ENCODE measurements at regions not wholly inside any gene's neighbourhood (a gene's known extent, or its start where the extent isn't known, plus 50 kb on each side); places are given as distances from the start of the nearest gene placed in this dataset.
"Not testable (repeated sequence)": the region's sequence is repeated elsewhere in the genome, so short reads cannot be mapped to it uniquely, and the experiment has no call there.

DNA sequence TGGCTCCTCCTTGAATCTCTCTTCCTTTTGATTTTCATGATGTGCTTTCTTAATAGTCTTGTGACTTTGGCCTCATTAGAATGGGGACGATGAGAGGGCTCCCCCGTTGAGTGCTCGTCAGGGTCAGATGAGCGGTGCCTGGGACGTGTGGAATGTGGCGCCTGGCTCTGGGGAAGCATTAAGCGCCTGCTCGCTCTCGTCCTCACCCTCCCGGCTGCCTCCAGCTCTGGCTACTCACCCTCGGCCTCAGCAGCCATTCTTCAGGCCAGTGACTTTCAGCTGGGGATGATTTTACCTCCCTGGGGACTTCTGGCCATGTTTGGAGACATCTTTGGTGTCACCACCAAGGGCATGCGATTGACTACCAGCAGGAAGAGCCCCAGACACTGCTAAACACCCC is 69.7 kb downstream of the RPS6KA4 start:
- no peaks in the 10 kb centered on the region for H4K20me1 ChIP-seq (ENCODE audit: insufficient read depth, low read depth, low read length)
- DNase-seq, result no peak
- H3K4me3 ChIP-seq (ENCODE audit: low read length), result no peak overlapping the region
- H3K9ac ChIP-seq (ENCODE audit: low read length), result no peak overlapping the region
- no peak overlapping the region for H3K27ac ChIP-seq (ENCODE audit: low read length)
- H3K9me2 ChIP-seq (replicated peaks; ENCODE audit: insufficient read depth, low read length), result no peaks in the 10 kb centered on the region
- H2AFZ ChIP-seq (ENCODE audit: low read length), result no peak overlapping the region
- no peaks in the 10 kb centered on the region for H3K36me3 ChIP-seq (ENCODE audit: insufficient read depth, low read length)
- H3K79me2 ChIP-seq (ENCODE audit: low read length), result no peaks in the 10 kb centered on the region
- H3K4me2 ChIP-seq (ENCODE audit: low read depth, low read length, poor library complexity, severe bottlenecking), result no peak overlapping the region
- no peaks in the 10 kb centered on the region for H3K9me3 ChIP-seq (ENCODE audit: low read length)
- H3K27me3 ChIP-seq (ENCODE audit: low read length), result no peaks in the 10 kb centered on the region
- no peaks in the 10 kb centered on the region for H3K4me1 ChIP-seq (ENCODE audit: low read length)

- H3K4me2 ChIP-seq (ENCODE audit: low read depth, low read length, poor library complexity, severe bottlenecking), result no peak overlapping the region
- H3K9me2 ChIP-seq (replicated peaks; ENCODE audit: insufficient read depth, low read length), result no peaks in the 10 kb centered on the region
- DNase-seq, result no peak
- H3K27me3 ChIP-seq (ENCODE audit: low read length), result no peaks in the 10 kb centered on the region
- H3K4me3 ChIP-seq (ENCODE audit: low read length), result no peak overlapping the region
- no peak overlapping the region for H3K27ac ChIP-seq (ENCODE audit: low read length)
- no peaks in the 10 kb centered on the region for H3K9me3 ChIP-seq (ENCODE audit: low read length)
- no peaks in the 10 kb centered on the region for H4K20me1 ChIP-seq (ENCODE audit: insufficient read depth, low read depth, low read length)
- no peak overlapping the region for H2AFZ ChIP-seq (ENCODE audit: low read length)
- H3K9ac ChIP-seq (ENCODE audit: low read length), result no peak overlapping the region
- no peaks in the 10 kb centered on the region for H3K36me3 ChIP-seq (ENCODE audit: insufficient read depth, low read length)
- no peaks in the 10 kb centered on the region for H3K79me2 ChIP-seq (ENCODE audit: low read length)
- H3K4me1 ChIP-seq (ENCODE audit: low read length), result no peaks in the 10 kb centered on the region
These were observed 71.0 kb downstream of the RPS6KA4 start for GRCh38 chr11:64429970-64430369.

DNA sequence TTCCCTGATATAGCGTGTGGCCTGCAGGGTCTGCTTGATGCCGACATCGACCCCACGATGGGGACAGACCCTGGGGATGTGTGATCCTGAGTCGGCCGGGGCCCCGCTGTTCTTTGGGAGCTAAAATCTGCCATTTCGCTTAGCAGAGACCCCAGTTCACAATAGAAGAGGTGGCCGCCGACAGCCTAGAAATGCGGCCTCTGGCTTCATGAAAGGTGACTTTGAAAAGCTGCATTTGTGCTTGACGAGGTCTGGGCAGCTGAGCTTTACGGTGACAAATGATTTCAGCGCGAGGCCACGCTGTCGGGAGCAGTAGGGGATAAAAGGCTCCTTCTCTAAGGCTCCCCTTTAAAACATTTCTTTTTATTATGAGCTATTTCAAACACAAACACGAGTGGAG is 71.7 kb downstream of the RPS6KA4 start:
- H3K9me2 ChIP-seq (replicated peaks; ENCODE audit: insufficient read depth, low read length), result no peaks in the 10 kb centered on the region
- H3K4me3 ChIP-seq (ENCODE audit: low read length), result no peak overlapping the region
- H3K79me2 ChIP-seq (ENCODE audit: low read length), result no peaks in the 10 kb centered on the region
- no peaks in the 10 kb centered on the region for H3K4me1 ChIP-seq (ENCODE audit: low read length)
- no peaks in the 10 kb centered on the region for H3K9me3 ChIP-seq (ENCODE audit: low read length)
- H4K20me1 ChIP-seq (ENCODE audit: insufficient read depth, low read depth, low read length), result no peaks in the 10 kb centered on the region
- DNase-seq, result no peak
- no peaks in the 10 kb centered on the region for H3K27me3 ChIP-seq (ENCODE audit: low read length)
- H3K36me3 ChIP-seq (ENCODE audit: insufficient read depth, low read length), result no peaks in the 10 kb centered on the region
- no peak overlapping the region for H2AFZ ChIP-seq (ENCODE audit: low read length)
- H3K4me2 ChIP-seq (ENCODE audit: low read depth, low read length, poor library complexity, severe bottlenecking), result no peak overlapping the region
- no peak overlapping the region for H3K9ac ChIP-seq (ENCODE audit: low read length)
- H3K27ac ChIP-seq (ENCODE audit: low read length), result no peak overlapping the region

DNA sequence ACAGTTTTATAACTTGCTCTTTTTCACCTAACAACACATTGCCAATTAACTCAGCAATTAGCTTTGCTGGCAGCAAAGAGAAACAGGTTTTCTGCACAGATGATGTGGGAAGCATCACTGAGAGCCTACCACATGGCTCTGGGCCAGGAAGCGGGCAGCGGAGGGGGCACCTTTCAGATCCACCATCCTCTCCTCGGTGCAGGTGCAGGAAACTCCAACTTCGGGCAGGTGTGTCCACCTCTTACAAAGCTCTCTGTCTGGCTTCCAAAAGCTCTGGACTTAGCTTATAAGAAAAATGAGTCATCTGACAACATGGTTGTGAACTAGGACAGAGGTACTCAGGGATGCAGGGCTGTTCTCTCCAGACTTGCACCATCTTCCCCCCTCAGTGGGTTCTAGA is 77.0 kb downstream of the RPS6KA4 start:
- no peak for DNase-seq
- H3K4me3 ChIP-seq (ENCODE audit: low read length), result no peak overlapping the region
- no peak overlapping the region for H3K27ac ChIP-seq (ENCODE audit: low read length)
- no peaks in the 10 kb centered on the region for H3K27me3 ChIP-seq (ENCODE audit: low read length)
- peaks cover 8% of the 10 kb centered on the region for H3K4me1 ChIP-seq (ENCODE audit: low read length)
- no peak overlapping the region for H3K4me2 ChIP-seq (ENCODE audit: low read depth, low read length, poor library complexity, severe bottlenecking)
- H3K36me3 ChIP-seq (ENCODE audit: insufficient read depth, low read length), result no peaks in the 10 kb centered on the region
- H3K79me2 ChIP-seq (ENCODE audit: low read length), result no peaks in the 10 kb centered on the region
- no peaks in the 10 kb centered on the region for H3K9me2 ChIP-seq (replicated peaks; ENCODE audit: insufficient read depth, low read length)
- no peaks in the 10 kb centered on the region for H3K9me3 ChIP-seq (ENCODE audit: low read length)
- no peaks in the 10 kb centered on the region for H4K20me1 ChIP-seq (ENCODE audit: insufficient read depth, low read depth, low read length)
- H3K9ac ChIP-seq (ENCODE audit: low read length), result no peak overlapping the region
- H2AFZ ChIP-seq (ENCODE audit: low read length), result no peak overlapping the region

GRCh38 chr11:64437426-64437825 is 78.5 kb downstream of the RPS6KA4 start:
- Histone ChIP-seq H3K4me2 (ENCODE audit: low read depth, low read length, poor library complexity, severe bottlenecking) (no peak overlapping the region), H3K27me3 (ENCODE audit: low read length) (no peaks in the 10 kb centered on the region), H3K4me1 (ENCODE audit: low read length) (peaks cover 13% of the 10 kb centered on the region), H3K79me2 (ENCODE audit: low read length) (no peaks in the 10 kb centered on the region), H3K36me3 (ENCODE audit: insufficient read depth, low read length) (no peaks in the 10 kb centered on the region), H3K9me2 (replicated peaks; ENCODE audit: insufficient read depth, low read length) (no peaks in the 10 kb centered on the region), H2AFZ (ENCODE audit: low read length) (no peak overlapping the region), H3K9ac (ENCODE audit: low read length) (no peak overlapping the region), H3K9me3 (ENCODE audit: low read length) (no peaks in the 10 kb centered on the region), H3K27ac (ENCODE audit: low read length) (no peak overlapping the region), H4K20me1 (ENCODE audit: insufficient read depth, low read depth, low read length) (no peaks in the 10 kb centered on the region), H3K4me3 (ENCODE audit: low read length) (no peak overlapping the region)
- DNase-seq, result no peak

DNA sequence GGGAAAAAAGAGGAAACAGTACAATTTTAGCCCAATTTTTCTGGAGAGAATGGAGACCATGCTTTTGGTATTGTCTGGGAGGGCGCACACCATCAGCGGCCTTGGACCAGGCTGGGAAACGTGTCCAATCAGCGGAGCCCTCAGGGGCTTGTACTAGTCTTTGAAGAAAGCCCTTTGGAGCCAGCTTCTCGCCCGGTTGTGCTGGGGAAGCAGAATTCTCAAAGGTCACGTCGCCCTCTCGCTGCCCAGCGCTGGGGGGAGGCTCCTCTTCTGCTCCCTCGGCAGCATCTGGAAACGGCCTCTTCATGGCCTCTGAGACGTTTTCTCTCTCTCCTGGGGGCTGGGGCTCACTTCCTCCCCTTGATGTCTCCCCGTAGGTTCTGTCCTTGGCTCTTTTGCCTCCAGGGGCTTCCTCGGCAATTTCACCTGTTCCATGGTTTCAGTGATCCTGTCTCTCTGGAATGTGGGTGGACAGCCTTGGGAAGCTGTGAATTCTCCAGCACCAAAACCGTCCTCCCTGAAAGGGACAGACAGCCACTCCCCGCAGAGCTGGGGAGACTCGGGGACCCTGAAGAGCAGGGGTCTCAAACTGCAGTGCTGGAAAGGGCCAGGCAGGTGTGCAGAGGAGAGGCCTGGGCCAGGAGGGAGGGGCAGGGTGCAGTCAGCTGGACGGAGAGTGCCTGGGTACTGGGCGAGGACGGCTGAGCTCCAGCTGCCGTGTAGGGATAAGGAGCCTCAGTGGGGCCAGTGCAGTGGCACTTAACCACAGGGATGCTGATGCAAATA is 80.2 kb downstream of the RPS6KA4 start:
- Histone ChIP-seq H3K9me3 (ENCODE audit: low read length) (no peaks in the 10 kb centered on the region), H3K27me3 (ENCODE audit: low read length) (no peaks in the 10 kb centered on the region), H3K27ac (ENCODE audit: low read length) (no peak overlapping the region), H3K9me2 (replicated peaks; ENCODE audit: insufficient read depth, low read length) (no peaks in the 10 kb centered on the region), H3K36me3 (ENCODE audit: insufficient read depth, low read length) (no peaks in the 10 kb centered on the region), H3K4me3 (ENCODE audit: low read length) (no peak overlapping the region), H3K4me1 (ENCODE audit: low read length) (peaks cover 13% of the 10 kb centered on the region), H3K4me2 (ENCODE audit: low read depth, low read length, poor library complexity, severe bottlenecking) (no peak overlapping the region), H3K79me2 (ENCODE audit: low read length) (no peaks in the 10 kb centered on the region), H3K9ac (ENCODE audit: low read length) (no peak overlapping the region), H4K20me1 (ENCODE audit: insufficient read depth, low read depth, low read length) (no peaks in the 10 kb centered on the region), H2AFZ (ENCODE audit: low read length) (no peak overlapping the region)
- DNase-seq, result no peak

GRCh38 chr11:64439772-64440491 is 81.0 kb downstream of the RPS6KA4 start:
- not testable (repeated sequence) for H3K9me3 ChIP-seq (ENCODE audit: low read length)
- peaks cover 13% of the 10 kb centered on the region for H3K4me1 ChIP-seq (ENCODE audit: low read length)

DNA sequence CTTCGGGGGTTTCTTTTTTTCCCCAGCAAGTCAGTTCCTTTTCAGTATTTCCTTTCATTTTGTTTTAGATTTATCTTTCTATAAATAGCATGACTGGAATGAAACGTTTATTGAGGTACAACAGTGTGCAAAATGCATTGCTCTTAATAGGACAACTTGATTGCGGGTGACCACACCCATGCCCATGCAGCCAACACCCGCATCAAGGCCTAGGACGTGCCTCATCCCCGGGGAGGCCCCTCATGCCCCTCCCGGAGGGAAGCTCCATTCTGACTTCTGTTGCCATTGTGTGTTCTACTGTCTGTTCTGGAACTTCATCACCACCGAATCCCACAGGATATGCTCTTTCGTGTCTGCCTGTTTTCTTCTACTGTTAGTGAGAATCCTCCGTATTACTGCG is 82.2 kb downstream of the RPS6KA4 start:
- Histone ChIP-seq H2AFZ (ENCODE audit: low read length) (no peak overlapping the region), H3K4me1 (ENCODE audit: low read length) (peaks cover 13% of the 10 kb centered on the region), H3K9ac (ENCODE audit: low read length) (no peak overlapping the region), H3K79me2 (ENCODE audit: low read length) (no peaks in the 10 kb centered on the region), H3K9me3 (ENCODE audit: low read length) (no peaks in the 10 kb centered on the region), H3K4me2 (ENCODE audit: low read depth, low read length, poor library complexity, severe bottlenecking) (no peak overlapping the region), H3K27me3 (ENCODE audit: low read length) (no peaks in the 10 kb centered on the region), H3K4me3 (ENCODE audit: low read length) (no peak overlapping the region), H3K36me3 (ENCODE audit: insufficient read depth, low read length) (no peaks in the 10 kb centered on the region), H4K20me1 (ENCODE audit: insufficient read depth, low read depth, low read length) (no peaks in the 10 kb centered on the region), H3K9me2 (replicated peaks; ENCODE audit: insufficient read depth, low read length) (no peaks in the 10 kb centered on the region), H3K27ac (ENCODE audit: low read length) (no peak overlapping the region)
- DNase-seq, result no peak

More at GRCh38 chr11:64439772-64440491, 81.0 kb downstream of the RPS6KA4 start:
- H4K20me1 ChIP-seq (ENCODE audit: insufficient read depth, low read depth, low read length); H2AFZ ChIP-seq (ENCODE audit: low read length); H3K27me3 ChIP-seq (ENCODE audit: low read length); H3K4me3 ChIP-seq (ENCODE audit: low read length); H3K27ac ChIP-seq (ENCODE audit: low read length); H3K79me2 ChIP-seq (ENCODE audit: low read length); DNase-seq; H3K4me2 ChIP-seq (ENCODE audit: low read depth, low read length, poor library complexity, severe bottlenecking); H3K9ac ChIP-seq (ENCODE audit: low read length); H3K36me3 ChIP-seq (ENCODE audit: insufficient read depth, low read length); H3K9me2 ChIP-seq (replicated peaks; ENCODE audit: insufficient read depth, low read length): not testable (repeated sequence)
